SJCRH30 (cell line): ENCODE measurements at regions not wholly inside any gene's neighbourhood (a gene's known extent, or its start where the extent isn't known, plus 50 kb on each side); places are given as distances from the start of the nearest gene placed in this dataset.
A peak's percentile ranks its signal among the peaks of the same experiment; 100 is the strongest.
"Not testable (repeated sequence)": the region's sequence is repeated elsewhere in the genome, so short reads cannot be mapped to it uniquely, and the experiment has no call there.

Experiments used
- DNase-seq, 2 experiments: peaks; one replicate each; pipeline ENCODE4 v3.0.0-alpha.2; 2015 to 2020
- H3K27ac ChIP-seq: fragments of 250-450 bp; sonication (Bioruptor Pico); 2 replicates; pipeline ENCODE4 v1.5.1; 2020; ENCODE audit warnings: mild to moderate bottlenecking, moderate library complexity
- H3K27me3 ChIP-seq: fragments of 250-450 bp; sonication (Bioruptor Pico); 2 replicates; pipeline ENCODE4 v1.5.1; 2020; ENCODE audit warnings: mild to moderate bottlenecking, moderate library complexity
- H3K36me3 ChIP-seq: fragments of 250-450 bp; sonication (Bioruptor Pico); 2 replicates; pipeline ENCODE4 v1.5.1; 2020; ENCODE audit warnings: mild to moderate bottlenecking, moderate library complexity
- H3K4me1 ChIP-seq: fragments of 250-450 bp; sonication (Bioruptor Pico); 2 replicates; pipeline ENCODE4 v1.5.1; 2020; ENCODE audit warnings: mild to moderate bottlenecking, moderate library complexity
- H3K4me3 ChIP-seq: fragments of 250-450 bp; sonication (Bioruptor Pico); 2 replicates; pipeline ENCODE4 v1.5.1; 2020; ENCODE audit warnings: mild to moderate bottlenecking, moderate library complexity
- H3K9me3 ChIP-seq: fragments of 250-450 bp; sonication (Bioruptor Pico); replicated peaks from 2 replicates; pipeline ENCODE4 v1.5.1; 2020; ENCODE audit warnings: mild to moderate bottlenecking, moderate library complexity

GRCh38 chr7:68739306-68739705 is 859.0 kb upstream of the AUTS2 start:
- Histone ChIP-seq H3K4me1 (no peaks in the 10 kb centered on the region), H3K4me3 (no peak overlapping the region), H3K9me3 (no peaks in the 10 kb centered on the region), H3K27me3 (peaks cover 4% of the 10 kb centered on the region; the same call in 1 of the 2 replicates), H3K27ac (no peak overlapping the region), H3K36me3 (no peaks in the 10 kb centered on the region)
- no peak for DNase-seq

GRCh38 chr7:68744036-68744435 is 854.2 kb upstream of the AUTS2 start:
- Histone ChIP-seq H3K36me3 (no peaks in the 10 kb centered on the region), H3K4me1 (no peaks in the 10 kb centered on the region), H3K9me3 (no peaks in the 10 kb centered on the region), H3K4me3 (no peak overlapping the region), H3K27me3 (no peaks in the 10 kb centered on the region), H3K27ac (no peak overlapping the region)
- no peak for DNase-seq

- H3K27me3 ChIP-seq: no peaks in the 10 kb centered on the region
- DNase-seq: no peak
- no peak overlapping the region for H3K27ac ChIP-seq
- H3K36me3 ChIP-seq: no peaks in the 10 kb centered on the region
- H3K4me1 ChIP-seq: no peaks in the 10 kb centered on the region
- no peak overlapping the region for H3K4me3 ChIP-seq
- H3K9me3 ChIP-seq: no peaks in the 10 kb centered on the region
These were observed 849.1 kb upstream of the AUTS2 start for GRCh38 chr7:68748934-68749900.

GRCh38 chr7:68752485-68753178 is 845.6 kb upstream of the AUTS2 start:
- Histone ChIP-seq H3K4me3 (no peak overlapping the region), H3K27ac (no peak overlapping the region), H3K27me3 (peaks cover 6% of the 10 kb centered on the region; the same call in 1 of the 2 replicates), H3K9me3 (no peaks in the 10 kb centered on the region), H3K36me3 (no peaks in the 10 kb centered on the region), H3K4me1 (no peaks in the 10 kb centered on the region)
- no peak for DNase-seq

- Histone ChIP-seq H3K36me3 (no peaks in the 10 kb centered on the region), H3K27me3 (peaks cover 6% of the 10 kb centered on the region; the same call in 1 of the 2 replicates), H3K27ac (no peak overlapping the region), H3K4me1 (no peaks in the 10 kb centered on the region), H3K4me3 (no peak overlapping the region), H3K9me3 (no peaks in the 10 kb centered on the region)
- DNase-seq: no peak
These were observed 843.9 kb upstream of the AUTS2 start for GRCh38 chr7:68754414-68754813.

- Histone ChIP-seq H3K4me1 (no peaks in the 10 kb centered on the region), H3K27me3 (peaks cover 6% of the 10 kb centered on the region; the same call in 1 of the 2 replicates), H3K27ac (no peak overlapping the region), H3K36me3 (no peaks in the 10 kb centered on the region), H3K4me3 (no peak overlapping the region), H3K9me3 (no peaks in the 10 kb centered on the region)
- no peak for DNase-seq
These were observed 841.2 kb upstream of the AUTS2 start for GRCh38 chr7:68756986-68757495.

- H3K36me3 ChIP-seq: no peaks in the 10 kb centered on the region
- H3K9me3 ChIP-seq: no peaks in the 10 kb centered on the region
- H3K4me3 ChIP-seq: no peak overlapping the region
- no peak overlapping the region for H3K27ac ChIP-seq
- no peaks in the 10 kb centered on the region for H3K4me1 ChIP-seq
- peaks cover 6% of the 10 kb centered on the region; the same call in 1 of the 2 replicates for H3K27me3 ChIP-seq
- no peak for DNase-seq
These were observed 837.7 kb upstream of the AUTS2 start for GRCh38 chr7:68760556-68760955.

GRCh38 chr7:68767462-68767861 is 830.8 kb upstream of the AUTS2 start:
- no peaks in the 10 kb centered on the region; the same call in 1 of the 2 replicates for H3K27me3 ChIP-seq
- H3K4me3 ChIP-seq: no peak overlapping the region
- DNase-seq: no peak
- no peaks in the 10 kb centered on the region for H3K4me1 ChIP-seq
- no peak overlapping the region for H3K27ac ChIP-seq
- no peaks in the 10 kb centered on the region for H3K36me3 ChIP-seq
- no peaks in the 10 kb centered on the region for H3K9me3 ChIP-seq

- peak in 1 of 2 experiments; percentile 10 for DNase-seq
- no peaks in the 10 kb centered on the region for H3K9me3 ChIP-seq
- H3K27ac ChIP-seq: no peak overlapping the region
- H3K4me3 ChIP-seq: no peak overlapping the region
- H3K27me3 ChIP-seq: no peaks in the 10 kb centered on the region; the same call in 1 of the 2 replicates
- no peaks in the 10 kb centered on the region for H3K36me3 ChIP-seq
- H3K4me1 ChIP-seq: no peaks in the 10 kb centered on the region
These were observed 827.6 kb upstream of the AUTS2 start for GRCh38 chr7:68770649-68771048.

- no peak overlapping the region for H3K4me3 ChIP-seq
- H3K9me3 ChIP-seq: no peaks in the 10 kb centered on the region
- DNase-seq: no peak
- H3K36me3 ChIP-seq: no peaks in the 10 kb centered on the region
- H3K4me1 ChIP-seq: no peaks in the 10 kb centered on the region
- H3K27ac ChIP-seq: no peak overlapping the region
- no peaks in the 10 kb centered on the region; the same call in 1 of the 2 replicates for H3K27me3 ChIP-seq
These were observed 821.9 kb upstream of the AUTS2 start for GRCh38 chr7:68776326-68776725.

GRCh38 chr7:68783684-68784083 is 814.6 kb upstream of the AUTS2 start:
- Histone ChIP-seq H3K9me3 (no peaks in the 10 kb centered on the region), H3K4me3 (no peak overlapping the region), H3K27me3 (0 out of 2 replicates have a peak, but pooled peaks cover 7% of the 10 kb centered on the region), H3K4me1 (no peaks in the 10 kb centered on the region), H3K36me3 (no peaks in the 10 kb centered on the region), H3K27ac (no peak overlapping the region)
- DNase-seq: no peak

- DNase-seq: peak; percentile 6 to 10
- Histone ChIP-seq H3K36me3 (no peaks in the 10 kb centered on the region), H3K9me3 (no peaks in the 10 kb centered on the region), H3K4me3 (no peak overlapping the region), H3K27ac (no peak overlapping the region), H3K27me3 (0 out of 2 replicates have a peak, but pooled peaks cover 11% of the 10 kb centered on the region), H3K4me1 (no peaks in the 10 kb centered on the region)
These were observed 813.2 kb upstream of the AUTS2 start for GRCh38 chr7:68785036-68785435.

- H3K27me3 ChIP-seq: 0 out of 2 replicates have a peak, but pooled peaks cover 11% of the 10 kb centered on the region
- no peaks in the 10 kb centered on the region for H3K9me3 ChIP-seq
- H3K36me3 ChIP-seq: no peaks in the 10 kb centered on the region
- H3K27ac ChIP-seq: no peak overlapping the region
- H3K4me1 ChIP-seq: no peaks in the 10 kb centered on the region
- H3K4me3 ChIP-seq: no peak overlapping the region
- no peak for DNase-seq
These were observed 810.7 kb upstream of the AUTS2 start for GRCh38 chr7:68787566-68787965.

- H3K36me3 ChIP-seq, DNase-seq, H3K27ac ChIP-seq, H3K4me3 ChIP-seq, H3K9me3 ChIP-seq, H3K4me1 ChIP-seq: not testable (repeated sequence)
- 0 out of 2 replicates have a peak, but pooled peaks cover 11% of the 10 kb centered on the region for H3K27me3 ChIP-seq
These were observed 809.7 kb upstream of the AUTS2 start for GRCh38 chr7:68788529-68788928.

- no peak for DNase-seq
- Histone ChIP-seq H3K4me1 (no peaks in the 10 kb centered on the region), H3K9me3 (no peaks in the 10 kb centered on the region), H3K4me3 (no peak overlapping the region), H3K27me3 (0 out of 2 replicates have a peak, but pooled peaks cover 11% of the 10 kb centered on the region), H3K36me3 (no peaks in the 10 kb centered on the region), H3K27ac (no peak overlapping the region)
These were observed 808.7 kb upstream of the AUTS2 start for GRCh38 chr7:68789597-68789996.
